Fibroblast of gingiva (primary cell): ENCODE measurements at regions not wholly inside any gene's neighbourhood (a gene's known extent, or its start where the extent isn't known, plus 50 kb on each side); places are given as distances from the start of the nearest gene placed in this dataset.

Experiments
- DNase-seq: peaks from one replicate; pipeline ENCODE4 v3.0.0-alpha.2; 2011; ENCODE audit warnings: low read depth

DNA sequence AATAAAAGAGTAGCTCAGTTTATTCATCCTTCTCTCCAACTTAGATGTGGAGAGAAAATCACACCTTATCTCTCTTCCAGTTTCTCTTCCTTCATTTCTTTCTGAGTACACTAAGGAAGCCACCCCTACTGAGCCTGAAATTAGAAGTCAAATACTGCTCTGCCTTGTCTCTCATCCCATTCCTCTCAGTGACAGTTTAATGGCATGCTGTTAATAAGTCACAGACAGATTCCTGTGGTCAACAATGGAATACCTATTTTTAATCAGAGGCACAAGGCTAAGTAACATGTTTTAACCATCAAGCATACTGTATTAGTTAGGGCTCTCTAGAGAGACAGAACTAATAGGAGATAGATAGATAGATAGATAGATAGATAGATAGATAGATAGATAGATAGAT, 253.2 kb downstream of the HTR7 start:
- no peak for DNase-seq

DNA sequence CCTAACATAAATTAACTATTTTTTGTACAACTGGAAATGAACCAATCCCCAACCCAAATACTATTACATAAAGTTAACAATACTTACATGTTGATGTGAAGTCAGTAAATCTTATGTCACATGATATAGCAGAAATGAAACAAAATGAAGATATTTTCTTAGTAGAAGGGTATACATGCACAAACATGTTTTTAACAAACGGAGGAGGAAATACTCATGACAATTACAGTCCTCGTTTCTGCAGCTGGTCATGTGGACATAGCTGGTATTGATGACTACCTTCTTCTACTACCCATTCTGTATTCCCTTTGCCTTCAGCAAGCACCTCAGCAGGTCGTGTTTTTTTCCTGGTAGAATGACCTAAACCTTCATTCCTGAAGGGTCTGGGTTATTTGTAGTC, 252.3 kb downstream of the HTR7 start:
- DNase-seq = no peak

DNA sequence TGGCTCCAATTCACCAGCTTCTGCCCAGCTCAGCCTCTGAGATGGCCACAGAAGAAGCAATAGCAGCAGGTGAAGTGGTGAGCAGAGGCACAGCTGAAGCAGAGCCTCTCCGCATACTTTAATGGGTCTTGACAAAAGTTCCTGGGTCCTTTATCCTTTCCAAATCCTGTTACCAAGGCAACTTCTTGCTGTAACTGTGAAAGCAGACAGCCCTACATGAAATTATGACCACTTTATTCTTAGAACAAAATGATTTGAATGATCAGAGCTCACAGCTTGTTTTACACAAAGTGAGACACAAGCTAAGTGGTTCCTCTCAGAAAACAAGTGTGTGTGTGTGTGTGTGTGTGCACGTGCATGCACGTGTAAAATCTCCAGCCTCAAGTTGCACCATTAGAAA, 245.6 kb downstream of the HTR7 start:
- DNase-seq = no peak

DNA sequence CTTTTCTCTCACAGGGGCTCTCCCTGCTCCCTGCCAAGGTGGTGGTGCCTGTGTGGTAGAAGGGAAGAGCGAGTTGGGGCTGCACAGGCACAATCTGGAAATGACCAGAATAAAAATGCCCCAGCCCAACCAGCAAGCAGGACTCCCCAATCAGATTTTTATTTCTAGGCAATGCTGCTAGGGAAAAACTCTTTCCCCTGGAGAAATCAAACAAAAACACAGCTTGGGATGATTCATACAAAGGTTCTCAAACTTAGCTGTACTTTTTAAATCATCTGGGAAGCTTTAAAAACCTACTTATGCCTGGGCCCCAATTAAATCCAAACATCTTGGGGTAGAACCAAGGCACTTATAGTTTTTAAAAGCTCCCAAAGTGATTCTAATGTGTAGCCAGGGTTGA, 243.2 kb downstream of the HTR7 start:
- no peak for DNase-seq

DNA sequence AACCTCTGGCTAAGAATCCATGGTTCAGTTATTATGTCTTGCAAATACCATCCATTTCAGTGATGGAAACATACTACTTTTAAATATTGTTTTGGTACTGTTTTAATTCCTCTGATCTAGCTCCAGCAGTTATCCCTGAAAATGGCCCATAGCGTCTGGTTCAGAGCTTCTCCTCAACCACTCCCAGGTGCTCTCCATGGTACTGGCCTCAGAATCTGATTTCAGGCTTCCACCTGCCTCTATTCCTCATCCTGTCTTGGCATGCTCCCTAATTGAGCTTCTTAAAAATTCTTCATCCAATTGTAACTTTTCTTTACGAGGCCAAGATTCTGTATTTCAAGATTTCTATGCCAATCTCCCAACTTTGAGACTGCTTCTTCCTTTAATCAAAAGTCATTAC, 236.3 kb downstream of the HTR7 start:
- DNase-seq = no peak

DNA sequence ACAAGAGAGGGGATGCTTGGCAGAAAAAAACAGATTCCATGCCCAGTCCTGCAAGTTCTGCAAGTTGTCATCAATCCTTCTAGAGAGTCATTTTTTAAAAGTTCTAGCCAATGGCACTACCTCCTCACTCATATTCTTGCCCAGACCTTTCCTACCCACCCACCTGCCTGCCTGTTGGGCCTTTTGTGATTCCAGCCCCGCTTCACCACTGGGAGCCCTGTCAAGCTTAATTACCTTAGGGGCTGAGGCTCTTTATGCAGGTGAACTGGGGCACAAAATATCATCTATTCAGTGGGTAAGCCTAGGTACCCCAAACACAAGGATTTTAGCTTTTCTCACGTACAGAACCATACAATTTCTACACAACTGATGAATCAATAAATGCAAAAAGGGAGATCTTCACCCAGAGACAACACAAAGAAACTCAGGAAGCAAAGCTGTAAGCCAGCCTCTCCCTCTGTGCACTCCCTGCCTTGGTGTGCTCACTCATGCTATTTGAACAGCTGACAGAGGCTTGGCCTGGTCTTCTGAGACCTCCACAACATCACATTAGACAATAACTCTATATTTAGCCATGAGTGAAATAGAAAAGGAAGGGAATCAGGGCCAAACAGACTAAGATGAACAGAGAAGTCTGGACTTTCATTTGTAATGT, 222.6 kb downstream of the HTR7 start:
- DNase-seq = no peak

DNA sequence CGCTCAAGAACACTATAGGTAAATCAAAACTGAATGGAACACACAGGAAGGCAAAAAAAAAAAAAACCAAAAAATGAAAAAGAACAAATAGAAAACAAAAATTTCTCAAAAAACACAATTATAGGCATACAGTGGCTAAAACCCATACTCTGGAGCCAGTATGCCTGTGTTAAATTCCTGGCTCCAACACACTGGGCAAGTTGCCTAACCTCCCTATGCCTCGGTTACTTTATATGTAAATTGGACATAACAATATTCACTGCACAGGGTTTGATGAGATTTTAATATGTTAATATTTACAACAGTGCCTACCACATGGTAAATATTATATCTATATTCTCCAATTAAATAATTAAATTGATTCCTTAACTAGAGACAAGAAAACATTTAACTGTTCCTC, 217.1 kb downstream of the HTR7 start:
- DNase-seq = no peak

DNA sequence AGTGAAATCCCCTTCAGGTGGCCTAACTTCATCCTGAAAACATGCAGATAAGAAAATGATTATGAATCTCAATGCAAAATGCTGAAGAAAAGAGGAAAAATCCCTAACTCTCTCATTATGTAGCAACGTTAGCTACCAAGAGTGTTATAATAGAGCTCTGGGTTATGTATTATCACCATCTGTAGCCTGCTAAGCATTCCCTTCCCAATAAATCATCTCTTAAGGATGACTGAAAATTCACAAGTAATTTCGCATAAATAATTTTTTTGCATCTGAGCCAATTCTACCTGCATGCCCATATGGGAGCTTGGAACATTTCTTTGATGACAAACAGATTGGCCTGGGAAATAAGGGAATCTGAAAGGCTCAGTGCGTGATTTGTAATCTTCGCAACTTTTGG, 216.1 kb downstream of the HTR7 start:
- no peak for DNase-seq

DNA sequence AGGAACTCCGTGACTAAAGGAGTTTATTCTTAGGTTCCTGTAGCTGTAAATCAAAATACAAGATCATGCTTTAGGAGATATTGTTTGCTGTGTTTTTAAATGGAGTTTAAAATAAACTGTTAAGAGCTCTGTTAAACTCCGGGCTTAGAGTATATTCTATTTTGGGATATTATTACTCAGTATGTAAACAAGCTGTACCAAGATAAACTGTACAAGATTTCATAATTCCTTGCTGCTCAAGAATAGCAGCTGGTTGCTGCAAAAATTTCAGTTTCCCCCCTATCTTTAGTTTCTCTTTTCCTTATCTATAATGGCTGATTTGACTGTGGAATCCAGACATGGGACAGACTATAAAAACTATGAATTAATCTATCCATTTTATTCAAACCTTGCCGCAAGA, 215.7 kb downstream of the HTR7 start:
- no peak for DNase-seq

DNA sequence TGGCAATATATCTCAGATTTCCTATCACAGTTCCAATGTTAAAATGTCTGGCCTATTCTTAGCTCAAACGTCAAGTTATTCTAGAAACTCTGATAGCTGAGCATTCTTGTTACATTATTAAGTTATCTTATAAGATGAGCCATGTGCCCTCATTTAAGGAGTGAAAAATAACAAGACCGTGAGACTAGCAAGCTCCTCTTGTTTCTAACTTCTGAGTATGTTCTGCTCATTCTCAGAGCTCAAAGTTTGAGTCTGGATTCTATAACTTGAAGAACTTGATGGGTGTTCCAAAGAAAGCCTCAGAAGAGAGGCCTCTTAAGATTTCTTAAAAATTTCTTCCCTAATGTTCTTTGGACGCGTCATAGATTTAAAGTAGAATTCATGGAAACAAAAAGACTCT, 215.2 kb downstream of the HTR7 start:
- no peak for DNase-seq

DNA sequence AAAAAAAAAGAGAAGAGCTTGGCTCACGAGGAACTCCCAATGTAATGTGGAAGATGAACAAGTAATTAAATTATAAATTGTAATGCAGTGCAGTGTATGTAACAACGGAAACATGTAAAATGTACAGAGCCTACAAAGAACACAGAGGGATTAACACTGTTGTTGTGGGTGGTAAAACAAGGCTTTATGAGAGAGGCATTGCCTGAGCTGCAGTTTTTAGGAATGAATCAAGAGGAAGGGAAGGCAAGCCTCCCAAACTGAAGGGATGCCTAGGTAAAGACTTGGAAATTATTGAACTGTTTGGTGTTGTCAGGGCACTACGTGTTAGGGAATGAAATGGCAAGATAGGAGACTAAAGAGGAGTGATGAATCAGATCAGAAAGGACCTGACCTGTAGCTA, 213.7 kb downstream of the HTR7 start:
- no peak for DNase-seq

DNA sequence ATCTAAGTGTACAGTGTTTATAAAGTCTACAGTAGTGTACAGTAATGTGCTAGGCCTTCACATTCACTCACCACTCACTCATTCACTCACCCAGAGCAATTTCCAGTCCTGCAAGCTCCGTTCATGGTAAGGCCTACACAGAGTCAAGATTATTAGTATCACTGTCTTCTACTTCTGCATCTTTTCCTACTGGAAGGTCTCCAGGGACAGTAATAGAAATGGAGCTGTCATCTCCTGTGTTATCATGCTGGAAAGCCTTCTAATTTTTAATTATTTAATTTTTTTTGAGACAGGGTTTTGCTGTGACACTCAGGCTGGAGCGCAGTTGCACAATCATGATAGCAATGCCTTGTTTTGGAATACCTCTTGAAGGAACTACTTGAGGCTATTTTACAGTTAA, 207.0 kb downstream of the HTR7 start:
- no peak for DNase-seq

DNA sequence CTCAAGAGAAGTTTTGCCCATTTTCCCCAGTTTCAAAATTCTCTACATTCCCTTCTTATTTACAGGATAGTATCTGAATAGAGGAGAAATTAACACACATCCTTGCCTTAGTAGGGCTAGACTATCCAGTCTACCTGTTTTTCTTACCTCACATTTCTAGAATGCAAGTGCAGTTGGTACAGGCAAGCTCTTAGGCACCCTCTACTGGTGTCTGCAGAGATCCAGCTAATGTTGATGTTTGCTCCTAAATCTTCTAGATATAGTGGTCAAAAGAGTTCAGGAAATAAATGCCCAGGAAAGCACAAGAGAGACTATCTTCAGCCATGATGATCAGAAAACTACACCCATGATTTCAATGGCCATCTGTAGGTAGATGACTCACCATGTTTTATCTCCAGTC, 205.3 kb downstream of the HTR7 start:
- DNase-seq = no peak

DNA sequence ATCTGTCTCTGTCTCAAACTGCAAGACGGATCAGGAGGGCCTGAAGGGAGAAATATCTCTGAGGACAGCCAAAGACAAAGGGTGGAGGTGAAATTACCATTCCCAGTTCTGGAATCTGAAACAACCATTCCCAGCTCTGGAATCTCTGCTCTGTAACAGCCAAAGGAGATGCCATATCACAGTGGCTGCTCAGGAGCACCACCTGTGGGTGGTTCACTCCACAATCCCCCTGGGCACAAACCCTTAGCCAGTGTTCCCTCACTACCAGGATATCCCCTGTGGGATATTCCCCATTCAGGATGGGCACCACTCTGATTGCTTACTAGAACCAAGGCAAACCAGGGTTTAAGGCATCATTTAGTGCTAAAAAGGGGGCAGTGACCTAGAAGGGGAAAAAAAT, 199.0 kb downstream of the HTR7 start:
- no peak for DNase-seq

DNA sequence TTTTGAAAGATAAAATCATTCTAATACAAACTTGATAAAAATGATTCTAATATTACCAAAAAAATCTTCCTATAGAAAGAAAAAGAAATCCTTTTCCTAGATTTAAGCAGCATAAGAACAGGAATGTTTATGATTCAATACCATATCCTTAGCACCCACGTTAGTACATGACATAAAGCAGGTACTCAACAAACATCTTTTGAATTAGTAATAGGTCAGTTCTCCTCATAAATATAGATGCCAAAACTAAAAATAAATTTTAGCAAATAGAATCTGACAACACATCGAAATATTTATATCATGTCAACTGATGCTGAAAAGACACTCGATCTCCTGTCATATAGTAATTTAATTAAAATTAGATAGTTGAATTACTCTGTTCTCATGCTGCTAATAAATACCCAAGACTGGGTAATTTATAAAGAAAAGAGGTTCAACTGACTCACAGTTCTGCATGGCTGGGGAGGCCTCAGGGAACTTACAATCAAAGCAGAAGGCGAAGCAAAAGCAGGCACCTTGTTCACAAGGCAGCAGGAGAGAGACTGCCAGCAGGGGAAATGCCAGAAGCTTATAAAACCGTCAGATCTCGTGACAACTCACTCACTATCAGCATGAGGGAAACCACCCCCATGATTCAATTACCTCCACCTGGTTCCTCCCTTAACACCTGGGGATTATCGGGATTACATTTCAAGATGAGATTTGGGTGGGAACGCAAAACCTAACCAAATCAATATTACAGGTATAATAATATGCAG, 191.8 kb downstream of the HTR7 start:
- DNase-seq = no peak

DNA sequence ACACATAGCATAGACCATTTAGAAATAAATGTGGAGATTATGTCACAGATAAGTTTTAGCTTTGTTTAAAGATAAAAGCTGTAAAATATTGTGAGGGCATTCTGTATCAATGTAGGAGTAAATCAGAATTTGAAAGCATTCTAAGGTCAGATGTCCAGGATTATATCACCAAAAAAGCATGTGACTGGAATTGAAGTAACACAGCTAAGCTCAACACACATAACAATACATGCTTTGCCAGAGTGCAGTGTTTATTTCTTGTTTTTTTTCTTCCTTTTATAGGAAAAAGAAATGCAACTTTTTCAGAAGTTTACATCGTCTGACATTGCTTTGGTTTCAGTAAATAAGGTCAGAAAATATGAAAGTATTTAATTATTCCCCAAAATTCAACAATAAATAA, 183.4 kb downstream of the HTR7 start:
- no peak for DNase-seq

DNA sequence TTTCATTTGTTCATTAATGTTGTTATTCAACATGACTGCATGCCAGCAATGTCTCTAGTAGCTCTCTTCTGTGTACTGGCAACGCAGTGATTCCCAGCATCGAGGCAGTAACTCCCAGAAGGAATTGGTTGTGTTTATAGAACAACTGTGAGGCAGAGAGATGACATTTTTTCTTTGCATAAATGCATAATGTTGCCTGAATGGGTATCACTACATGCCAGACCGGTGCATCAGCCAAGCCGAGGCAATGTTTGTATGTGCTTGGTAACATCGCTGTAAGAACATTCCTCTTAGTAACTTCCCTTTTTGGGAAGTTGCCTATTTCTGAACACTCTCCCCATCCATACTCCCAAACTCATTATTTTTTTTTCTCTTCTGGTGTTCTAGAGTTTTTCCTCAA, 182.9 kb downstream of the HTR7 start:
- DNase-seq = peak; percentile 93

DNA sequence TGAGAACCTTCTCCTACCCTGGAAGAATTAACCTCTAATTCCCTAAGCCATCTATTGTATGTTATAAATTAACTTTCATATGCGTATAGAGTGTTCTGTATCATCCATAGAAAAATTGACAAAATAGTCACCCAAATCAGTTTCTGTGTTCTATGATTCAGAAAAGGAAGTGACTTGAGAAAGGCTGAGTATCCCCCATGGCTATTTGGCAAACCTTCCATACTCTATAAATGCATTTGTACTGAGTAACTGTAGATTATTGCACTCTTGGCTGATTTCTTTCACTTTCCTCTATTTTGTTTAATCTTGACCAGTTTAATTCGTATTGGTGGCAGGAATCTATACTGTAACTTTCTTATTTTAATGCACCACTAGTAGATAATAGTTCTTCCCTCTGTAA, 182.2 kb downstream of the HTR7 start:
- peak; percentile 65 for DNase-seq
